ENCODE measurements at regions not wholly inside any gene's neighbourhood (a gene's known extent, or its start where the extent isn't known, plus 50 kb on each side); places are given as distances from the start of the nearest gene placed in this dataset.

DNA sequence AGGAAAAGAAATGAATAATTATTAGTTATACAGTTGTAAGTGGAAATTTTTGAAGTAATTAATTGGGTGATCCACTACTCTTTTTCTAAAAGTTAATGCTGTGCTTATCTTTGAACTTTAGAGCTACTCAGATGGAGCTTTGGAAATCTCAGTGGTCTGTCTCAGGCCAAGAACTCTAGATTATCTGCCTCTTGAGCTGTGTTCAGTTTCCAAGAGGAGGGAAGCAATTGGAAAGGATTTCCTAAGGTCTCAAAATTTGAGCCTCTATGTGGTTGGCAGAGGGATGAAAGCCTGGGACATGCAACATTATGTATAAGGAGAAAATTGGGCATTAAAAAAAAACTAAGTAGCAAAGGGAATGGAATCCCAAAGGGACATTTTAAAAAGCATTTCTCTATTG lies 334.0 kb upstream of the PRICKLE1 start:
- intact Hi-C loops (cut with micrococcal nuclease): no loop called here
- Mint-ChIP-seq H3K4me3 (no peak overlapping the region), H3K27ac (no peak overlapping the region), H3K36me3 (no peaks in the 10 kb centered on the region), H3K27me3 (ENCODE audit: low read depth in 3 of 3) (no peaks in the 10 kb centered on the region), H3K4me1 (no peaks in the 10 kb centered on the region), H3K9me3 (peaks cover 0 to 10% (median 5%) of the 10 kb centered on the region in 7 donors)
- no peak for TF ChIP-seq CTCF (IDR thresholded peaks at IDR 0.05)
- Histone ChIP-seq H3K27ac (ENCODE audit: low read depth in 1 of 2, low read length in 2 of 2) (no peak overlapping the region), H3K79me2 (ENCODE audit: insufficient read depth, low read length) (no peaks in the 10 kb centered on the region), H3K4me1 (ENCODE audit: control insufficient read depth in 1 of 2, insufficient read depth in 2 of 2, low read length in 2 of 2) (no peaks in the 10 kb centered on the region), H3K9me3 (replicated peaks in 1 of 2; ENCODE audit: control insufficient read depth in 1 of 2, insufficient read depth in 1 of 2, low read length in 2 of 2) (no peaks in the 10 kb centered on the region), H4K20me1 (ENCODE audit: insufficient read depth, low read length) (no peaks in the 10 kb centered on the region), H3K4me3 (replicated peaks in 1 of 3; ENCODE audit: low read depth in 2 of 3, low read length in 3 of 3) (no peak overlapping the region), H2AFZ (ENCODE audit: insufficient read depth, low read depth, low read length, poor library complexity, severe bottlenecking) (no peak overlapping the region), H3K27me3 (ENCODE audit: control insufficient read depth in 2 of 2, insufficient read depth in 2 of 2, low read length in 2 of 2) (no peaks in the 10 kb centered on the region), H3K36me3 (replicated peaks in 1 of 2; ENCODE audit: control insufficient read depth in 1 of 2, insufficient read depth in 2 of 2, low read length in 2 of 2) (no peaks in the 10 kb centered on the region), H3K9ac (ENCODE audit: insufficient read depth, low read length, poor library complexity, severe bottlenecking) (no peak overlapping the region), H3K4me2 (replicated peaks; ENCODE audit: extremely low read depth, low read length, poor library complexity, severe bottlenecking) (no peak overlapping the region)
- no peak for DNase-seq

- Histone ChIP-seq H4K20me1 (ENCODE audit: insufficient read depth, low read length) (no peaks in the 10 kb centered on the region), H3K9me3 (replicated peaks in 1 of 2; ENCODE audit: control insufficient read depth in 1 of 2, insufficient read depth in 1 of 2, low read length in 2 of 2) (no peaks in the 10 kb centered on the region)
These were observed 333.6 kb upstream of the PRICKLE1 start for GRCh38 chr12:42923156-42923555.

More at GRCh38 chr12:42923156-42923555, 333.6 kb upstream of the PRICKLE1 start:
- Histone ChIP-seq H2AFZ (ENCODE audit: insufficient read depth, low read depth, low read length, poor library complexity, severe bottlenecking) (no peak overlapping the region), H3K9ac (ENCODE audit: insufficient read depth, low read length, poor library complexity, severe bottlenecking) (no peak overlapping the region), H3K27ac (ENCODE audit: low read depth in 1 of 2, low read length in 2 of 2) (no peak overlapping the region), H3K36me3 (replicated peaks in 1 of 2; ENCODE audit: control insufficient read depth in 1 of 2, insufficient read depth in 2 of 2, low read length in 2 of 2) (no peaks in the 10 kb centered on the region), H3K27me3 (ENCODE audit: control insufficient read depth in 2 of 2, insufficient read depth in 2 of 2, low read length in 2 of 2) (no peaks in the 10 kb centered on the region), H3K4me1 (ENCODE audit: control insufficient read depth in 1 of 2, insufficient read depth in 2 of 2, low read length in 2 of 2) (no peaks in the 10 kb centered on the region), H3K4me3 (replicated peaks in 1 of 3; ENCODE audit: low read depth in 2 of 3, low read length in 3 of 3) (no peak overlapping the region), H3K79me2 (ENCODE audit: insufficient read depth, low read length) (no peaks in the 10 kb centered on the region), H3K4me2 (replicated peaks; ENCODE audit: extremely low read depth, low read length, poor library complexity, severe bottlenecking) (no peak overlapping the region)
- no CpG with 5 or more reads among the region's 2 CpGs for WGBS (ENCODE audit: insufficient coverage)
- H3K9me3 Mint-ChIP-seq: peaks cover 0 to 11% (median 5%) of the 10 kb centered on the region in 7 donors
- H3K36me3 Mint-ChIP-seq: no peaks in the 10 kb centered on the region
- no peak overlapping the region for H3K27ac Mint-ChIP-seq
- no peak for DNase-seq
- H3K27me3 Mint-ChIP-seq (ENCODE audit: low read depth in 3 of 3): no peaks in the 10 kb centered on the region
- no peak for TF ChIP-seq CTCF (IDR thresholded peaks at IDR 0.05)
- H3K4me1 Mint-ChIP-seq: no peaks in the 10 kb centered on the region
- H3K4me3 Mint-ChIP-seq: no peak overlapping the region
- intact Hi-C loops (cut with micrococcal nuclease): no loop called here
